ENCODE measurements at regions not wholly inside any gene's neighbourhood (a gene's known extent, or its start where the extent isn't known, plus 50 kb on each side); places are given as distances from the start of the nearest gene placed in this dataset.

DNA sequence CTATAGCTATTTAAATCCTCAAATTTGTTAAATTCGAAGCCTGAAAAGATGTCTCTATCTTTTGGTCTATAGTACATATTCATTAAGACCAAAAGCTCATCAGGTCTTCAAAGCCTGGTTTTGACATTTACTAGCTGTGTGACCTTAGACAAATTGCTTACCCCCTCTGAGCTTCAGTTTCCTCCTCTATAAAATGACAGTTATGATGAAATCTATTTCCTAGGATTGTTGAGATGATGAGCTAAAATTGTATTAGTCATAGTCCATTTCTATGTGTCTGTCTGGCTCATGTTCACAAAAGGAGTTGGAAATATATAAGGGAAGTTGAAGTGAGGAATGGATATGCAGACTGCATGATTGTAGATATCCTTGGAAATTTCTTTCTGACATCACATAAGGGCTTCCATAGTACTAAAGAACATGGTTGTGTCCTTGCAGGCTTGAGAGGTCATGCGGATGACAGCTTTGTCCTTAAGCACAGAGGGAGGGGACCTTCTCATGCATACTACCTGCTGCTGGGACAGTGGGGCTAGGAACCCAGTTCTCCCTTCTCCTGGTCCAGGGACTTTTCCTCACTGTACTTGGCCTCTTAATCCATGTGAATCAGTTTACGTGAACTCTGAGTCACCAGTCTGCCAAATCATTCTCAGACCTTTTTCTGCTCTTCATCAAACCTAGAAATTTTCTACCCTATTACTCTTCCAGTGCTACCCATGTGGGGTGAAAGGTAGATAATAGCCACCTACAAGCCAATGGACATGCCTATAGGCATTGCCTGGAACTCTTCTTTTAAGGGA, 487.5 kb upstream of the SALL1 start:
- H3K9me3 ChIP-seq (ENCODE audit: control insufficient read depth, insufficient read depth, low read length) = no peaks in the 10 kb centered on the region
- peaks cover 23% of the 10 kb centered on the region for H3K4me1 ChIP-seq (ENCODE audit: insufficient read depth, low read length)
- H3K9ac ChIP-seq (ENCODE audit: low read depth, low read length) = no peak overlapping the region
- no peaks in the 10 kb centered on the region for H3K36me3 ChIP-seq (ENCODE audit: insufficient read depth, low read length)

DNA sequence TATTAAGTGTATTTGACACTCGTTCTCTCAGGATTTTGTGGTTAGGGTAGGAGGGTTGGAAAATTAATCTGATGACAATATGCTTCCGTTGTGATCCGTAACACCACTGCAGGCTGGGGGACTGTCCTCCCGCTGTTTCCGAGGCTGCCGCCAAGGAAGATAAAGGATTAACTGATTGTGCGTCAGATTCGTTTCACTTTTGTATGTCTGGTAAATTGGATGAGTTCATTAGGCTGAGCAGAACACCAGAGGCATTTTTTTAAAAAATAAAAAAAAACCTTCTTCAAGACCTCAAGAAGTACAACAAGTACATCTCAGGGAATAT, 486.7 kb upstream of the SALL1 start:
- Histone ChIP-seq H3K9ac (ENCODE audit: low read depth, low read length) (peak overlapping the region; percentile 39), H3K9me3 (ENCODE audit: control insufficient read depth, insufficient read depth, low read length) (no peaks in the 10 kb centered on the region), H3K4me1 (ENCODE audit: insufficient read depth, low read length) (peaks cover 23% of the 10 kb centered on the region), H3K36me3 (ENCODE audit: insufficient read depth, low read length) (no peaks in the 10 kb centered on the region)

DNA sequence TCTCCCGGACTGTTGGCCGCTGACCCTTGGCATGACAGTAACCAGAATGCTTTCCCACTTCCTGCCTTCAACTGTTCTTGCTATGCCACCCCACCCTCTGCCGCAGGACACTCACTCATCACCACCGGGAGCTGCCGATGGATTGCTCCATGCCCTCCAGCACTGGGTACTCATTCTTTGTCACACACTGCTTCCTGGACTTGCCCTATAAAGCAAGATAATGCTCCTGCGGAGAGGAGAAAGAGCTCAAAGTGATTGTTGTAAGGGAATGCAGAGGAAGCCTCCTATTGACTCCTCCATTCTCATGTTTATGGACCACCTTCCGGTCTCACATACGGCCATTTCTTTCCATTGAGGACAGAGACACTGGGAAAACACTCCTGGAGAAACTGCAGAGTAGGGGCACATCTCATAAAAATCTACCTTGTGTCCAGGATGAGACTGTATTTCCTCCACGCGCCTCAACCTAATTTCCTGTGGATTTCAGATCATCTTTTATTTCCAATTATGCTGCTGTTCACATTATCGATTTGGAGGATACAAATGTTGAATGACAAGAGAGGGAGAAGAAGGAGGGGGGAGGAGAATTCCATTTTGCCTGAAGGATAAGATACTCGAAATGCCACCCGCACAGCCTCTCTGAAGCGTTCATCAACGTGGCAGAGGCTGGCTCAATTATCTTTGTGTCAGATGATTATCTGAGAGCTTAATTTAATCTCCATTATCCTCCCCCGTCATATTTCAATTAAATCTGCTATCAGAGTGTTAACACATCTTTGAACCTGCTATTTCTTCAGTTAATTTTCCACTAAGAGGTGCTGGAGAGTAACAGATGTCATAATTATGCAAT, 486.1 kb upstream of the SALL1 start:
- Histone ChIP-seq H3K4me1 (ENCODE audit: insufficient read depth, low read length) (peaks cover 23% of the 10 kb centered on the region), H3K36me3 (ENCODE audit: insufficient read depth, low read length) (no peaks in the 10 kb centered on the region), H3K9ac (ENCODE audit: low read depth, low read length) (peak overlapping the region; percentile 39), H3K9me3 (ENCODE audit: control insufficient read depth, insufficient read depth, low read length) (peaks cover under 1% of the 10 kb centered on the region; the same call in 1 of the 2 replicates)

DNA sequence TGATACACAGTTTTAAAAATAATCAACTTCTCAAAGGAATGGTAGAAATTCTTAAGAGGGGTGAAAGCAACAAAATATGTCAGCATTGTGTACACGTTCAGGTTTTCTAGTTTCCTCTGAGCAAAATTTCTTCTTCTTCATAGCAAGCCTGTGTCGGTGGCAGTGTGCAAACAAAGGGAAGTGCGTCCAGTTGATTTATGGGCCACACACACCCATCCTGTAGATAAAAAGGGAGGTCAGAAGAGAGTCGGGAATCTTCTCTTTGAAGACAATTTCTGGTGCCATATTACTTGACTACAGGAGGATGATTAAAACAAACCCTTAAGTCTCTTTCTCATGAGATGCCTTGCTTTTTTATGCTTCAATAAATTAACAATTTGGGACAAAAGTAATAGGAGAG, 484.1 kb upstream of the SALL1 start:
- H3K9ac ChIP-seq (ENCODE audit: low read depth, low read length) = no peak overlapping the region
- H3K9me3 ChIP-seq (ENCODE audit: control insufficient read depth, insufficient read depth, low read length) = peaks cover 5% of the 10 kb centered on the region; the same call in 1 of the 2 replicates
- no peaks in the 10 kb centered on the region for H3K36me3 ChIP-seq (ENCODE audit: insufficient read depth, low read length)
- H3K4me1 ChIP-seq (ENCODE audit: insufficient read depth, low read length) = peaks cover 23% of the 10 kb centered on the region

DNA sequence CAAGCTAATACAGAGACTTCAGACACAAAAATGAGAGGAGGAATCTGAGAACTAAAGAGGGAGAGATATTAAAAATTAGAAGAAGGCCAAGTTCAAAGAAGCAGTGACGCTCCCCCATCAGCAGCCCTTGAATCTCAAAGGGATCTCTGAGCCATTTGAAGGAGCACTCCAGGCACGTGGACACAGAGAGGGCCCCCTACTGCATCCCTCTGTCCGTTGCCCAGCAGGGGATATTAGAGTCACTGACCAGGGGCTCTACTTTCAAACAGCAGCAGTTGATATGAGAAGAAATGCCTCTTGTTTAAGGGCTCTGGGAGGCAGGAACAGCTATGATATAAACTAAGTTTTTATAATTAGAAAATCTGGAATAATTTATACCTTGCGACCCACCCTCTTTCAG, 479.0 kb upstream of the SALL1 start:
- H3K4me1 ChIP-seq (ENCODE audit: insufficient read depth, low read length) = no peaks in the 10 kb centered on the region; the same call in 1 of the 2 replicates
- no peak overlapping the region for H3K9ac ChIP-seq (ENCODE audit: low read depth, low read length)
- H3K36me3 ChIP-seq (ENCODE audit: insufficient read depth, low read length) = no peaks in the 10 kb centered on the region
- peaks cover 8% of the 10 kb centered on the region for H3K9me3 ChIP-seq (ENCODE audit: control insufficient read depth, insufficient read depth, low read length)

DNA sequence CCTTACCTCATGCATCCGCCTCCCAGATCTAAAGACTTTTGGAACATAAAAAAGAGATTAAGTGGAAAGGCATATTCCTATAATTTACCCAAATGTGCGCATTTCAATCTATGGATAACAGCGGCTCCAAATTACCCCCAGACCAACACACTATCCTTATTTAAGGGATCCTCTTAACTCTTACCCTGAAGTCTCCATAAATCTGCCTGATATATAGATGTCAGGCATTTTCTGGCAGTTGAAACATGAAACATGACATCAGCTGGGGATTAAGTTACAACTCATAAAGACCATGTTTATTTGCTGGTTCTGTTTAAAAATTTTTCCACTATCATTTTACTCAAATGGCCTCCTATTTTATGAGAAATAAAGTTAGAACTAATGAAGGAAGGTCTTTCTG, 478.5 kb upstream of the SALL1 start:
- Histone ChIP-seq H3K9ac (ENCODE audit: low read depth, low read length) (no peak overlapping the region), H3K4me1 (ENCODE audit: insufficient read depth, low read length) (0 out of 2 replicates have a peak, but pooled peaks cover 2% of the 10 kb centered on the region), H3K9me3 (ENCODE audit: control insufficient read depth, insufficient read depth, low read length) (peaks cover 8% of the 10 kb centered on the region), H3K36me3 (ENCODE audit: insufficient read depth, low read length) (no peaks in the 10 kb centered on the region)

DNA sequence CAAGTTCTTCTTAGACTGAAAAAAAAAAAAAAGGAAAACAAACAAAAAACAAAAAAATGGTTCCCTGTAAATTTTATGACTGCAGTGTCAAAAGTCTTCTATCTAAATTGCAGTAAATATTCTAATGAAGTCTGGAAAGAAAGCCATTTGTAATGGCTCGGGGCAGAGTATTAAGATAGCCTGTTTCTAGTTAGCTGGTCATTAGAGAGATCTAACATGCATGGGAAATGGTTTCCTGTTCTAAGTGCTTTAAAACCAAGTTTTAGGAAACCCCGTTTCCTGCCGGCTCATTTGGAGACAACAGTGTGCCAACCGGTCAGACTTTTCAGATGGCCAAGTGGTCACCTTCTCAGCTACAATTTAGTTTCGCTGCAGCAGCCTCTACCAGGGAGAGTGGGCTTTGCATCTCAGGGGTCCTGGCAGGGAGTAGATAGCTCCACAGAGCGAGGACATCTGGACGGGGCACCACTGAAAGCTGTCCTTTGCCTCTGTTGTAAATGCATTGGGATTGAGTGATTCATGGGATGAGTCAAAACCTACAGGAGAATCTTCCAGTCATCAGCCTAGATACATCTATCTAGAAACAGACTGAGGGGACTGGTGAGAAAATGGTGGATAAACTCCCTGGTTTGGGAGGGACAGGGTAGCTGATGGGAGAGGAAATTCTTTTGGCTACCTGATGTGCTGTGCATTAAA, 473.2 kb upstream of the SALL1 start:
- Histone ChIP-seq H3K9ac (ENCODE audit: low read depth, low read length) (no peak overlapping the region), H3K9me3 (ENCODE audit: control insufficient read depth, insufficient read depth, low read length) (peaks cover 4% of the 10 kb centered on the region; the same call in 1 of the 2 replicates), H3K36me3 (ENCODE audit: insufficient read depth, low read length) (no peaks in the 10 kb centered on the region), H3K4me1 (ENCODE audit: insufficient read depth, low read length) (0 out of 2 replicates have a peak, but pooled peaks cover 6% of the 10 kb centered on the region)

DNA sequence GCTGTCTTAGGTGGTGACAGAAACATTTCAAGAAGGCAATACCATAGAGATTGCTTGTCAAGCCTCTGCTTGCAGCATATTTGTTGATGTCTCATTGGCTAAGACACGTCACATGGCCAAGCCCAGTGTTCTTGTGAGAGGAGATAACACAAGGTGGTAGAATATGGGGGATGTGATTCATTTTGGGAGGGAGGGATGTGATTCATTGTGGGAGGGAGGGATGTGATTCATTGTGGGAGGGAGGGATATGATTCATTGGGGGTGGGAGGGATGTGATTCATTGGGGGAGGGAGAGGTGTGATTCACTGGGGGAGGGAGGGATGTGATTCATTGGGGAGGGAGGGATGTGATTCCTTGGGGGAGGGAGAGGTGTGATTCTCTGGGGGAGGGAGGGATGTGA, 470.5 kb upstream of the SALL1 start:
- 0 out of 2 replicates have a peak, but pooled peaks cover 6% of the 10 kb centered on the region for H3K4me1 ChIP-seq (ENCODE audit: insufficient read depth, low read length)
- H3K9me3 ChIP-seq (ENCODE audit: control insufficient read depth, insufficient read depth, low read length) = no peaks in the 10 kb centered on the region; the same call in 1 of the 2 replicates
- H3K9ac ChIP-seq (ENCODE audit: low read depth, low read length) = no peak overlapping the region
- H3K36me3 ChIP-seq (ENCODE audit: insufficient read depth, low read length) = no peaks in the 10 kb centered on the region

DNA sequence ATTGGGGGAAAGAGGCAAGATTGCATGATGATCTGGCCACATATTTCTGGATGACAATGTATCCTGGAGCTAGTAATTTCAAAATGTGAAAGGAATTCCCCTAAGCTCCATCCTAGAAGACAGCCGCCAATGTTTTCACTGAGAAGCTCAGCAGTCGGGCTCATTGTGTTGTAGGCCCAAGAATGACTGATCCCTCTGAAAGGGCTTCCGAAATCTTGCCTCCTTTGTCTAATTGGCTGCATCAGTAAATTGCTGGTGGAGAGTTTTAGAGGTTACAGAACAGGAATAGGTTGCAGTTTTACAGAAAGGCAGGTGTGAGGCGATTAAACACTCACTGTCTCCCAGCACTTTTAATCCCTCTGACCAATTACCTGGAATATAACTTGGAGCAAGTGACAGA, 464.1 kb upstream of the SALL1 start:
- peaks cover 6% of the 10 kb centered on the region for H3K4me1 ChIP-seq (ENCODE audit: insufficient read depth, low read length)
- H3K9me3 ChIP-seq (ENCODE audit: control insufficient read depth, insufficient read depth, low read length) = no peaks in the 10 kb centered on the region; the same call in 1 of the 2 replicates
- H3K9ac ChIP-seq (ENCODE audit: low read depth, low read length) = no peak overlapping the region
- H3K36me3 ChIP-seq (ENCODE audit: insufficient read depth, low read length) = no peaks in the 10 kb centered on the region

DNA sequence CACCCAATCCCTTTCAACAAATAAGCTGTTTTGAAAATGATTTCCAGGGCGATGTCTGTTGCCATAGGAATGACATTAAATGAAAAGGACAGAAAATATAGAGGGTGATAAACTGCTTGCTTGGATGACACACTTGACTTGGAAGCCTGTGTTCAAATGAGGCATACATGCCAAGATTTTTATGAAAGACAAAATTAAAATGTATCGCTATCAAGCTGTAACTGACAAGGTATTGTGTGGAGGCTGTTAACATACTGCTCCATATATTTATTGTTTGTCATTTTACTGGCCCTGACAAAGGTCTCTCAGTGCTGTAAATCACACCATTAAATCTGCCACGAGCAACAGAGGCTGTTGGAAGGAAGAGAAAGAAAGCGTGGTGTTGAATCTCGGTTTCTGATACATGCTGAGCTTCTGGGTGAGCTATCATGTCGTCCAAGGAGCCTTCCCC, 456.2 kb upstream of the SALL1 start:
- H3K4me1 ChIP-seq (ENCODE audit: insufficient read depth, low read length) = no peaks in the 10 kb centered on the region
- no peaks in the 10 kb centered on the region for H3K36me3 ChIP-seq (ENCODE audit: insufficient read depth, low read length)
- no peaks in the 10 kb centered on the region for H3K9me3 ChIP-seq (ENCODE audit: control insufficient read depth, insufficient read depth, low read length)
- no peak overlapping the region for H3K9ac ChIP-seq (ENCODE audit: low read depth, low read length)

DNA sequence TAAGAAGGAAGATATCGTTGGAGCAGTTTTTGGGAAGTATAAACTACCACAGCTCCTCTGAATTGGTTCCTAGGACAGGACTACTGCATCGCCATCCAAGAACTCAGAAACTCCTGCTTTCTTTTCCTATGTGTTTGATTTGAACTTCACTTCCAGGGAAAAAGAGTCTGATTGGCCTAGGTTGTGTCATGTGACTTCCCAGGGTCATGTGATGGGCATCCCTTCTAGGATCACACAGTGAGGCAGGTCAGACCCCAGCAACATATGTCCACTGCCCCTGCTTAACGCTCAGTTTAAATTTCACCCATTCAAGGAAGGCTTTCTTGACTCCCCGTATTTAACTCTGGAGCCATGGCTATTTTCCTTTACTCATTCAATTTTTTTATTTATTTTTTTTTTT, 445.2 kb upstream of the SALL1 start:
- Histone ChIP-seq H3K9me3 (ENCODE audit: control insufficient read depth, insufficient read depth, low read length) (0 out of 2 replicates have a peak, but pooled peaks cover 3% of the 10 kb centered on the region), H3K36me3 (ENCODE audit: insufficient read depth, low read length) (no peaks in the 10 kb centered on the region), H3K9ac (ENCODE audit: low read depth, low read length) (no peak overlapping the region), H3K4me1 (ENCODE audit: insufficient read depth, low read length) (peaks cover 9% of the 10 kb centered on the region)

DNA sequence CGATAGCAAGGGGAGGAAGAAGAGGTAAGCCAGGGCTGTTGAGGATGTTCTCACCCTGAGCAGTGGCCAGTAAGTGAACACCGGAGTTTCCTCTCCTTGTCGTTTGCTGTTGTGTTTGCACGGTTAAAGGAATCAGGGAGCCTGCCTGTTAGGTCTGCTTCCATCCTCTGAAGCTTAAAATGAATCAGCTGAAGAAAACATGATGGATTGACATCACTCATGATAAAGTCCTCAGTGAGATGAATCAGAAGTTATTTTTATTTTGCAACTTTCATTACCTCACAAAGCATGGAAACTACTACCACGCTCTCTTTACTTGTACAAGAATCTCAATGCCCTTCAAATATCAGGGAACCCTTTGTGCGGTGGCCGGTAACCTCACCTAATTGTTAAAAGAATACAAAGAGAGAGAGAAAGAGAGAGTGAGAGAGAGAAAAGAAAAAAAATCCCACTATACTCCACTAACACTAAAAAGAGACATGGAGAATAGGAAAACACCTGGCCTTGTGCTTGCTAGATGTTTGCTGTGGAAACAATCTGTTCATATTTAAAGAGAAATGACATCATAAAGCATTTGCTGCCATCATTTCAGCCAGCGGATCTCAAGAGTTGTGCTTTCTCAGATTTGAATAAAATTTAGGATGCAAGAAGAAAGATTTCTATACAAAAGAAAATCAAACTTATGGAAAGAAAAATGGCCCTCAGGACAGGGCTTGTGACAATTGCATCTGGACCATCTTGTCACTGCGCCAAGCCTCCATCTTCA, 441.6 kb upstream of the SALL1 start:
- Histone ChIP-seq H3K36me3 (ENCODE audit: insufficient read depth, low read length) (no peaks in the 10 kb centered on the region), H3K9me3 (ENCODE audit: control insufficient read depth, insufficient read depth, low read length) (no peaks in the 10 kb centered on the region), H3K4me1 (ENCODE audit: insufficient read depth, low read length) (peaks cover 9% of the 10 kb centered on the region), H3K9ac (ENCODE audit: low read depth, low read length) (no peak overlapping the region)

DNA sequence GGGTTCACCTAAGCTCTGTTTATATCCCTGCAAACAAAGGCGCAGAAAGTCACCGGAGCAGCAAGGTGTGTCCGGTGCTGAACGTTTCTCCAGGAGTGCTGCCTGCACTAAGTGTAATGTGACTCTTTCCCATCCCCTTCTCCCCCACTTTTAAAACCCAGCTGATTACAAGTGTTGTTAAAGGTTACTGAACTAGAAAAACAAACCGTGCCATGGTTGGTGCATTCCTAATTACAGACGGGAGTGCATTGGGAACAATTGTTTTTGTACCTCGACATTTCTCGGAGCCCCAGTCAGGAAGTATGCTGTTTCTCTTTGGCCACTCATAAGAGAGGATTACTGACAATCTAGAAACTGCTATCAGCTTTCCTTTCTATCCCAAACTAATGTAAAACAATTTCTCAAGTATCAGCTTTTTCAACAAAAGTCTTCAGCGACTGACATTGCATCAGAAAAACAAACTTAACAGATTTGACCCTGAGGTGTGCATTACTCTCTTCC, 441.0 kb upstream of the SALL1 start:
- no peak overlapping the region for H3K9ac ChIP-seq (ENCODE audit: low read depth, low read length)
- peaks cover 9% of the 10 kb centered on the region for H3K4me1 ChIP-seq (ENCODE audit: insufficient read depth, low read length)

More for the DNA sequence above, 441.0 kb upstream of the SALL1 start:
- H3K9me3 ChIP-seq (ENCODE audit: control insufficient read depth, insufficient read depth, low read length) = no peaks in the 10 kb centered on the region
- no peaks in the 10 kb centered on the region for H3K36me3 ChIP-seq (ENCODE audit: insufficient read depth, low read length)
